ENCODE measurements at regions not wholly inside any gene's neighbourhood (a gene's known extent, or its start where the extent isn't known, plus 50 kb on each side); places are given as distances from the start of the nearest gene placed in this dataset.
"Not testable (repeated sequence)": the region's sequence is repeated elsewhere in the genome, so short reads cannot be mapped to it uniquely, and the experiment has no call there.

DNA sequence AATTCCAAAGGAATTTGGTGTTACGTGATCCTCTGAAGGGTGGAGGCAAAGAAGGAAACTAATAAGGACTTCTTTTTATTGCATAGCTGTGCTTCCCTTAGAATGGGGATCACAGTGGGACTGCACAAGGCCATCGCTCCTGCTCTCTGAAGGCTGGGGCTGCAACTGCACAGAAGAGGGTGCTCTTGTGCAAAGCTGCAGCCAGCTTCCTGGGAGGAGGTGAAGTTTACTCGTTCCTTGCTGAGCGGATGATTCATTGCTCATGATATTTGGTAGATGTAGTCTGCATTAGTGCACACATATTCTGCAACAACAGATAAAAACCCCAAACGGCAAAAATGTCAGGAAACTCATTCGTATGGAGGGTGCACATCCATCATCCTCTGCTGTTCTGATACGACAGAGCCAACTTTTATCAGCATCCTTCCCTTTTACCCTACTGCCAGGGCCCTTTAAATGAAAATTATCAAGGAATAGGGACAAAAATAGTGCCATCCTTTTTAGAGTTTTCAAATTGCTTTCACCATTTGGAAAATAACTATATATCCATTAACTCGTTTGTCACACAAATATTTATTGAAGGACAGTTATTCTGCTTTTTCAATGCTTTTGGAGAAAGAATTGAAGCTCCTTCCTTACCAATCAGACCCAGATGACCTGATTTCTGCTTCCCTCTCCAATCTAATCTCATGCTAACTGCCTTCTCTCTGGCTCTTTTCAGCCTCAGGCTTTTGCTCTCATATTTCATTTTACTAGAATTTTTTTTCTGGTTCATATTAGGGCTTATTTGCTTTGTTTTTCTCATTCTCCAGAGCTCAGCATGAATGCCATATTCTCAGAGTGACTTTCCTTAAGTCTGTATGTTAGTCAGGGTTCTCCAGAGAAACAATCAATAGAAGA is 263.6 kb downstream of the DUSP10 start:
- peak; percentile 55 for DNase-seq

DNA sequence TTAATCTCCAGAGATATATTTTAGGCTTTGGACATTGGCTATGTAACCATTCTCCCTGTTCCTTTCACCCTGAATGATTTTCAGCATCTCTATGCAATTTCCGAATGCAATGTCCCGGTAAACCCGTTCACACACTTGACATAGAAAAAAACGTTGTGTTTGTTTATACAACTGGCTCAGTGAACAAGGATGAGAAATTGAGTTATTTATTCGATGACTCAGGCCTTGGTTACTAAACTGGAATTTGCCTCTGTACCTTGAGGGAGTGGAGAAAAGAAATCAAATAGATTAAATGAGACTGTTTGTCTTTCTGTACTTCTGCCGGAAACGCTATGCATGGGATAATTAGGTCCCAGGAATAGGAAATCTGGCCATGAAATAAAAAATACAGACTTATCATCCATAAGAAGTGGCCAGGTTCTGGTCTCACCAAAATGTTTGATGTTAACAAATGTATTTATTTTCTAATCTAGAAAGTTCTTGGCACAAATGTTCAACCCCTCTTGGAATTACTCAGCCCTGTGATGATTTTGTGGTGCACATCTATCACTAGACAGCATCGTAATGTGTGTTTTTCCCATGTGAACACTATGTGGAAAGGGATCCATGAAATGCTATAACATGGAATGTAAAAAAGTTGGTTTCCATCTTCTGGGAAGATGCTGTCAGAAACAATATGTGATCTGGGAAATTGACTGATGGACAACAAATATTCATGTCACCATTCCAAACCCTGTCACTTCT is 253.9 kb downstream of the DUSP10 start:
- no peak for DNase-seq

DNA sequence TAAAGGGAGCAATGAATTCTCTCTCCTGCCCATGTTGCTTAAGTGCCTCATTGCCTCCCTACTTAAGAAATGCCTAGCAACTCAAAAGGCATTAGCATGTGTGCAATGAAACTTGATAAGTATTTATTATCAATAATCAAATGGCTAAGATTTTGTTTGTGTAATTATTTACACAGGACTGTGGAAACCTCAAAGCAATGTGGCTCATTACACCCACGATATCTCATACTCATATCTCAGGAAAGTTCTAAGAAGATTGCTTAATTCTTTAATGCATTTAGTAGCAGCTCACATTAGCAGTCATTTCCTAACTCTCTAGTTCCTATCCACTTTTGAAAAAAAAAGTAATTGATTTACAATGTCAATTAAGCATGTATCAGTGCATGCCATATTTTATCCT is 253.3 kb downstream of the DUSP10 start:
- DNase-seq: no peak

DNA sequence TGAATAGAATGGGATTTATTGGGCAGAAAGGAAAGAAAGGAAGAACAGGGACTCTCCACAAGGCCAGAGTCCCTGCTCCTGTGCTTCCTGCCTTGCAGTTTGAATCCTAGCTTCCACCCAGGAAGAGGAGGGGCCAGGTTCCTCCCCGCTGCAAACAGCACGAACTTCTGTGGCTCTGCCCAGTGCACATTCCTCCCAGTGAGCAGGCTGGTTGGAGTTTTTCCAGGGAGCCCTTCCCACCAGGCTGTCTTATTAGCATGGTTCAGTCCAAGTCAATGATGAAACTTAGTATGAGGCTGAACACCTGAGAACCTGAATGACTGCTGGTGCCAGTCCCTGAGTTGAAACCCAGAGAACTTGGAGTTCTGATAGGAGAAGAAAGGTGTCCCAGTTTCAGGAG is 247.2 kb downstream of the DUSP10 start:
- DNase-seq: no peak

DNA sequence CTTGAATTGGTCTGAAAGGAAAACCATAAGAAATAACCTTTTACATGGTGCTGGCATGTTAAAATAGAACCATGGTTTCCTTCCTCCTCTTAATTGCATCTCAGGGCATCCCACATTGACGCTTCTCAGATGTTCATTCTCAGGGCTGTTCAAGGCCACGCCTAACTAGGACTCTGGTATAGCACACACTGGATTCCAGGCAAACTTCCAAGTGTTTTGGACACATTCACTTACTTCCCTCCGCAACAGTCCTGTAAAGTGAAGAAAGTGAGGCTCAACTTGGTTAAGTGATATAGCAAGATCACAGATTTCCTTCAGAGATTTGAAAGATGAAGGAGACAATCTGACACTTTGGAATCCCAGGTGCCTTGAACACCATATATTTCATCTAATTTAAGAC is 244.8 kb downstream of the DUSP10 start:
- DNase-seq: no peak

DNA sequence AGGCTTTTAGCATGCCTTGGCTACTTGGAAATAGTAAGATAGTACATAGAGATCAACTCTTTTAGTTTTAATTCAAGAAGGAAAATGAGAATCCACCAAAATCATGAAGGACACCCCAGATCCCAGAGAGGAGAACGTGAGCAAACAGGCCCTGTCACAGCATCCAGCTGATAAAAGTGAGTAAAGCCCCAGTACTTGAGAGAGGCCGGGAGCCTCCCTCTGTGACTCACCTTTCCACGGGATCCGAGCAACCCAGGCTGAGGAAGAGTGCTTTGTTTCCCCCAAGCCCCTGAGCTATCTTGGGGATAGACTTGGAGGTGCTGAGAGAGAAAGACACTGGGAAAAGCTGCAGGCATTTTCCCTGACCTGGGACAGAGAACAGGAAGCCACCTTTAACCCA is 238.6 kb downstream of the DUSP10 start:
- no peak for DNase-seq

DNA sequence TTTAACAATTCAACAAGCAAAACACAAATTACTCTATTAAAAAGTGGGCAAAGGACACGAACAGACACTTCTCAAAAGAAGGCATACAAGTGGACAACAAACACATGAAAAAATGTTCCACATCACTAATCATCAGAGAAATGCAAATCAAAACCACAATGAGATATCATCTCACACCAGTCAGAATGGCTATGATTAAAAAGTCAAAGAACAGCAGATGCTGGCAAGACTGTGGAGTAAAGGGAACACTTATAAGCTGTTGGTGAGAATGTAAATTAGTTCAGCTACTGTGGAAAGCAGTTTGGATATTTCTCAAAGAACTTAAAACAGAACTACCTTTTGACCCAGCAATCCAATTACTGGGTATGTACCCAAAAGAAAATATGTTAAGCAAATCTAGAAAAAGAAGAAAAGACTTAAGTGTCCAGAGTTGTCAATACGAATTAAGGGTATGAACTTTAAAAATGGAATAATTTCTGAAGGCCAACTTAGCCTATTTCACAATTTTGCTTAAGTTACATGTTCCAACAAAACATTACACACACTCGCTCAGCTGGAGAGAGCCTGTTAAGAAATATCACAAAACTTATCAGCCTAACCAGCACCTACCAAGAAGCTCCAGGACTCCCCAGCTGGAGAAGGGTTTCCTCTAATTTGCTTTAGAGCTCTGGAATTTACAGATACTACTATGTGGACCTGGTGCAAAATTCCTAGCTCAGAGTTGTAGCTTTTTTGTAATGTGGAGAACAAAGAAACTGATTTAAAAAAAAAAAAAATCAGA is 232.1 kb downstream of the DUSP10 start:
- no peak for DNase-seq

DNA sequence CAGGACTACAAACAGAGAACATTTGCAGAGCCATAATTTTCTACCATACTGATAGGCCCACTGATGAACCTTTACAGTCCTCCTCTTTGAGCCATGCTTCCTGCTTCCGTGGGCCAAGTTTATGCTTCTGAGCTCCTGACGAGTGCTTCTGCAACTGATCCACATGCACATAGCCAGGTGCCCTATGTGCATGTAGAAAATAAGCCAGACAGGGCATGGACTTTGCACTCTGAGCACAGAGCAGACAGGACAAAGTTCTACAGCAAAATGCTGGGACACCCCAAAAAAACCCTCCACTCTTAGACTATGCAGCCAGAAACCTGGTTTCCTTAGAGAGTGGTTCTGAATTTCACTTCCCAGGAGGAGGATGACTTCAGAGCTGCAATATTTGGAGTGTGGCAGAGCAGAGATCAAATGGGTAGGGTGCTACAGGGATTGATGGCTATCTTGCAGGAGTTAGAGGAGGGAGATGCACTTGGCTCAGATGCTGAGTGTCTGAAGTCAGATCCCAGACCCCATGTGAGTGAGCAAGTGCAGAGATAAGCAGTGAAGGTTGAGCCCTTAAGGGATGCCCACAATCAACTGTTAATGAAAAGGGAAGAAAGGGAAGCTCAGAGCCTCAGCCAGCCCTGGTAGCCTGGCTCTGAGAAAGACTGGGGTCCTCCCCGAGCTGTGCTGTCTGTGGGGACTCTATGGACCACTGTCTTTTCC is 230.9 kb downstream of the DUSP10 start:
- no peak for DNase-seq

DNA sequence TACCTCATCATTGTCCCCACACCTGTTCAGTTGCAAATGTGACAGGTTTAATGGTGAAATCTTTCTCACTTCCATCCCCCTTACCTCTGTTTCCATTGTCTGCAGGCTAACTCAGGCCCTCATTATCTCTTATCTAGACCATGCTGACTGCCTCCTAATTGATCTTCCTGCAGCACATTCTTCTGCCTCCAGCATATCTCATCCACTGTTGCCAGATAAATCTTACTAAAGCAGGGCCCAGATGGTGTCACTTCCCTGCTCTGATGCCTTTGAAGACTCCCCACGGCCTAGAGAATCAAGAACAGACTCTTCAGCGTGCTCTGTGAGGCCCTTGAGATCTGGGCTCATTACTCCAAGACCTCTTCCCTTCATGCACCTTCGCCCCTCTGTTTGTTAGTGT is 230.1 kb downstream of the DUSP10 start:
- DNase-seq: no peak

DNA sequence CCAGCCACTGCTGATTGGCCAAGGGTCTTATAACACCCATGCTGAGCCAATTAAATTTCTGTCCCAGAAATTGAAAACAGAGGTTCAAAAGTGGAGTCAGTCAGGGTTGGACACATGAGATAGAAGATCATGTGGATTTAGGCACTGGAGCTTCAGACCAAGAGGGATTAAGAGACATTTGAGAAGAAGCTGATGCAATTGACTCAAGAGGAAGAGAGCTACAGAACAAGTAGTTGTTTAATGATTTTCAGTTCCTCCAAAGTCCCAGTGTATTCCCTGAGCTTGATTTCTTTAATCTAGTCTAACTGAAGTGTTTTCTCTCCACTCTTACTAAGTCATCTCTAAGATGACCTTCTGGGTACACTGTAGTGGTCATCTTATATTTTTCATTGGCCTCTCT is 227.1 kb downstream of the DUSP10 start:
- no peak for DNase-seq

DNA sequence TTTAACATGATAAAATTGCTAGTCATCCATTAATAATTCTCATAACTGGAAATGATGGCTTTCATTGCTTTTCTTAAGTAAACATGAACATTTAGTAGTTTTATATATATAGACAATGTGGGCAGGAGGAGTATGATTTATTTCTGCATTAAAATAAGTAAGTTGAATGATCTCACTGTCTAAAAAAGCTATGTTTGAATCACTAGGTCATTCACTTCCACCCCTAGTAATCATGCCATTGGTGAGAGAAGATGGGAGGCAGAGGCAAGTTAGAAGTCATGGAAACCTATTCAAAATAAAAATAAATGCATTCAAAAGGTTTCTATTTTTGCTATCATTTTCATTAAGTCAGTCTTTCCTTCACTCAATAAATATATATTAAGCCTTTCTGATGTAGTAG is 226.4 kb downstream of the DUSP10 start:
- DNase-seq: no peak

DNA sequence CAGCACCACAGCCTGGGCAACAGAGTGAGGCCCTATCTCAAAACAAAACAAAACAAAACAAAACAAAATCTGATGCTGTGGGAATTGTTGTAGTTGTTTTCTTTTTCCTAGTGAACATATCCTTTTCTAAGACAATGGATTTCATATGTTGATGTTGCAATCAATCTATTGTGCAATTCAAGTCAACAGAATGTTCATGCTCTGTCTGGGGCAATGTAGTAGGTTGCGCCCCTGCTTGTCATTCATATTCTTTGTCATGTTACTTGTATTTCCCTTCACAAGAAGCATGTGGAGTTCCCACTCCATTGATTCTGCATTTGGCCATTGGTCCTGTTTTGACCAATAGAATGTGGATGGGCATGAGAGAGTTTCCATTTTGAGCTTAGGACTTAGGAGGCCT is 223.9 kb downstream of the DUSP10 start:
- no peak for DNase-seq

DNA sequence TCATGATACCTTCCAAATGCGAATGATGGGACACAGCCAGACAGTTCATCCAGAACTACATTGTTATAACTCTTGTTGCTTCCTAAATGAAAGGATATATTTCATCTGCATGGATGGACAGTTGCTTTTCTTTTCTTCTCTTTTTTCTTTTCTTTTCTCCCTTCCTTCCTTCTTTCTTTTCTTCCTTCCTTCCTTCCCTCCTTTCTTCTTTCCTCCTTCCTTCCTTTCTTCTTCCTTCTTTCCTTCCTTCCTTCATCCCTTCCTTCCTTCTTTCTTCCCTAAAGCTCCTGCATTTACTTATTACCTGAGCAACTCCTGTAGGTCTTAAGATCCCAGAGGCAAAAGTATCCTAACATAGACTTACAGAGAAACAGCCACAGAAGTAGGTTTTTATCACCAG is 221.6 kb downstream of the DUSP10 start:
- DNase-seq: no peak

DNA sequence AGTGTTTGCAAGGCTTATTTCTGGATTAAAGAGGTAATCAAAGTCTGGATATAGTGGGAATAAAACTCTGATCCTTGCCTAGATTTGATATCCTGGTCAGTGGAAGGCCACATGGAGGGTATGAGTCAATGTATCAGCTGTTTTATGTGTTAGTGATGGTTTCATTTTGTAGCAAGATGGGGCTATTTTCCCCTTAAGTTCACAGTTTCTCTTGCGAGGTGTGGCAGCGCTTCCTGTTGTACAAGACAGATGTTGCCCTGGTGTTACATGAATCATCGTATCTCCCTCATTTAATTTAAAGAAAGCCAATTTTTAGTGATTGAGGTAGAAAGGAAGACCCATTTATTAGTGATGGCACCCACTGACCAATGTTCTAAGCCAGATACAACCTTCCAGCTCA is 220.2 kb downstream of the DUSP10 start:
- DNase-seq: no peak

DNA sequence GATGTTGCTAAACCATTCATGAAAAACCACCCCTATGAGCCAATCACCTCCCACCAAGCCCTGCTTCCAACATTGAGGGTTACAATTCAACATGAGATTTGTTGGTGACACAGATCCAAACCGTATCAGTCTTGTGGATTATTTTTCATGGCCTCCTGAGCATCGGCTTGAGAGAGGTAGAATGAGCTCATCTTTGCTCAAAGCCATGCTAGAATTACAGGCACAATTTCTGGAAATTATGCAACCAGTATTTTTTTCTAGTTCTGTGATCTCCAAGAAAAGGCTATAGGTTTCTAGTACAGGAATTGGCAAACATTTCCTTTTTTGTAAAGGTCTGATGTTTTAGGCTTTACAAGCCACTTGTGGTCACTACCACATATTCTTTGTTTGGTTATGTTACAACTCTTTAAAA is 219.4 kb downstream of the DUSP10 start:
- DNase-seq: no peak

DNA sequence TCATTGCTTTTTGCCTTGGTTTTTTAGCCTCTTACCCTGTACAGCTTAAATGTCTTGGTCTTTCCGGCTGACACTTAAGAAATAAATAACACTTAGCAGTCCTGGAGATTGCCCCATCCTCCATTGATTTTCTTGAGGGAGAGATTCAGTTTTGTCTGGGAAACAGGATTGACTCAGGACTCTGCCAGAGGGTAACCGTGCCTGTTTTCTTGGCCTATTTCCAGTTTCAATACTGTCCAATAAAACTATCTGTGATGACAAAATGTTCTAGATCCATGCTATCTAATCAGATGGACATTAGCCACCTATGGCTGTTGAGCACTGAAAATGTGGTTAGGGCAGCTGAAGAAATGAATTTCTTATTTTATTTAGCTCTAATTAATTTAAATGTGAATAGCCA is 216.1 kb downstream of the DUSP10 start:
- DNase-seq: no peak

DNA sequence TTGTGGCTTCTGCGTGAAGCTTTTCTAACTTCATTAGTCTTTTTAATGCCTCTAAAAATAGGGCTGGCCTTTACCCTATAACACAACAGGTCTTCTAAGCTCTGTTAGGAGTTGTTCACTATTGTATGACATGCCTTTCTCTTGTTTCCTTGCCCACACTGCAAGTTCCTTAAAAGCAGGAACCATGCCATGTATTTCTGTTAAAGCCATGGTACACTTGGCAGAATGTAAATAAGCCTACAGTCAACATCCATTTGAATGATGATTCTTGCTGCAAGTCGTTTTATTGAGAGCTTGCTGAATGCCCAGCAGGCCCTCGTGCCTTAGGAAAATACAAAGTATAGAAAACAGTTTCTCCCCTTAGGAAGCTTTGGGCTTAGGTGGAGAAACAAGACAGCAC is 214.6 kb downstream of the DUSP10 start:
- no peak for DNase-seq

DNA sequence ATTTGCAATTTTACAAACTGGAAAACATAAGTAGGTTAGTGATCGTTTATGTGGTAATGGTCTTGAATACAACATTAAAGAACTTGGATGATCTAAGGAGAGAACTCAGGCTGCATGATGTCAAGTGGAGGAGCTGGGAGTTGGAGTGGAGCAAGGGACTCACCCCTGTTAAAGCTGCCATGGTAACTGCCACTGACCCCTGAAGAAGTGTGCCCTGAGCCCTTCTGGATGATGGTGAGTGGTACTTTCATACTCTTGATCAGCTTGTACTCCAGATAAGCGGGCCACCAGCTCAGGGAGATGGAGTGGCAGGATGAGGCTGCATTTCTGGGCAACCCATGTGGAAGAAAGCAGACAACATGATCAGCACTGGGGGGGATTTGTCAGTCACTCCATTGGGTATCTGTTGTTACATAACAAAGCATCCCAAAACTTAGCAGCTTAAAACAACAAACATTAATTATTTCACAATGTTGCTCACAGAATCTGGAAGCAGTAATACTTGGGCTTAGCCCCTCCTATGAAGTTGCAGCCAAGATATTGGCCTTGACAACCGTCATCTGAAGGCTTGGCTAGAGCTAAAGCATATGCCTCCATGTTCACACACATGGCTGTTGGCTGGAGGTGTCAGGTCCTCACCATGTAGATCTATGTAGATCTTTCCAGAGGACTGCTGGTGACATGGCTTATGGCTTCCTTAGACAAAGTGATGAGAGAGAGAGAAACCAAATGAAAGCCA is 213.8 kb downstream of the DUSP10 start:
- no peak for DNase-seq

DNA sequence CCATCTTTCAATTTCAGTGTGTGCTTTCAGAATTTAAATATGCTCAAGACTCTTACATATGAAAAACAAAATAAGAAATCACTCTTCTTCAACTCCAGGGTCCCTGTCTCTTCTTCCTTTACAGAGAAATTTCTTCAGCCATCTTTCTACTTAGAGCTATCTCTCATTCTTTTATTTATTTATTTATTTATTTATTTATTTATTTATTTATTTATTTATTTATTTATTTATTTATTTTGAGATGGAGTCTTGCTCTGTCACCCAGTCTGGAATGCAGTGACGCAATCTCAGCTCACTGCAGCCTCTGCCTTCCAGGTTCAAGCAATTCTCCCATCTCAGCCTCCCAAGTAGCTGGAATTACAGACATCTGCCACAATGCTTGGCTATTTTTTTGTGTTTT is 211.7 kb downstream of the DUSP10 start:
- not testable (repeated sequence) for DNase-seq

DNA sequence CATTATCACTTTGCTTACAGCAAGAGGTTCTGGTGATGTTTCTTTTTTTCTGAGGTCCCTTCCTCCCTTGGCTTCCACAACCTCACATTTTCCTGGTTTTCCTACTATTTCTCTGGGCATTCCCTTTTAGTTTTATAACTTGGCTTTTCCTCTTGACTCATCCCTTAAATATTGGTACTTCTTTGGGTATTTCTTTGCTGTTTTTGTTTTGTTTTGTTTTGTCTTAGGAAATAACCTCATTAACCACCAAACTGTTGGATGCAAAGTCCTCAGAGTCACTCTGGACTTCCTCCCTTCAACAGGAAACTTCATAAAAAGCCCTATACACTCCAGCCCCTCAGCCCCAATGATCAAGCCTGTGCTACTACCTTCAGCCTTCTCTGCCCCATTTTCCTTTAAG is 211.1 kb downstream of the DUSP10 start:
- DNase-seq: no peak

DNA sequence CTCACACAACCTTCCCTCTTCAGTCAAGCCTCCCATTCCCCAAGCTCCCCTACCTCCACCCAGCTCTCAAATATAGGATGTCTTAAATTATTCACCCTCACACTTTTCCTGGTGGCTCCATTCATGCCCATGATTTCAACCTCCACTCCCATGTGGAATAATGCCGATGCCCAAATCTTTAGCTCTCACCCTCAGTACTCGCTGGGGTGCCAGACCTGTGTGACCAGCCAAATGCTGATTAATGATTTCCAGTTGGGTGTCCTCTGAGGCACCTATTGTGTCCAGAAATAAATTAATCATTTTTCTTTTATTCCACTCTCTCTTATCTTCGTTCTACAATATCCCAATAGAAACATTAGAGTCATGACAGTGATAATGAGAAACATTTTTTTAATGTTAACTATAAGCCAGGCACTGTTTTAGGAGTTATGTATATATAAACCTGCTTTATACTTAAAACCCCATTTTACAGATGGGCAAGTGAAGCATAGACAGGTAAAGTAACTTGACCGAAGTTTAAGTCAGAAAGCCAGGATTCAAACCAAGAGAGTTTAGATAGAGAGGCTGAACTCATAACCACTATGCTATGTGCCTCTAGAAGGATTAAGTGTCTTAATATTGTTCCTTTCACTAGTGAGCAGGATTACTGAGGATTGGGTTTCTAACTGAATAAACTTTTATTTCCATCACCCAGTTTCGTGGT is 209.7 kb downstream of the DUSP10 start:
- no peak for DNase-seq

DNA sequence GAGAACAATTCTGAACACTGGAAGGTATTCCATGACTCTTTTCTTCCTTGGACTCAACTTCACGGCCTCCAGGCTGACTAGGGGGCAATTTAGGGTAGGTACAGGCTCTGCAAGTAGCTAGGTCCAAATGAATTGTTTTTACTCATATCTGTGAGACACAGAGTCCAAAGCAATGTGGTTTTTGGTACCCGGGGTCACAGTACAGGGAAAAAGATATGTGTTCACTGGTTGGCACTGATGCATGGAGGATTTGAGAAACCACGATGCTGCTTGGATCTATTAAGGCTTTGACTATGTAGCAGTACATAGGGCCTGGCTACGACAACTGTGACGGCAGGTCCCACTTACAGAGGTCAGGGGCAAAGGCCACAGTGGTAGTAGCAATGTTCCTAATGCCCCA is 200.6 kb downstream of the DUSP10 start:
- DNase-seq: no peak

Data from left hindlimb (tissue), 1 donor.